HG03103 (cell line): ENCODE measurements at regions not wholly inside any gene's neighbourhood (a gene's known extent, or its start where the extent isn't known, plus 50 kb on each side); places are given as distances from the start of the nearest gene placed in this dataset.

ENCODE experiments used
- ATAC-seq: cut with Tn5 transposase; IDR thresholded peaks from one replicate; pipeline ENCODE4 v1.9.1; 2021; ENCODE audit warnings: low read depth; ENCODE audit not compliant: unreplicated experiment

GRCh38 chr20:24079661-24080412 lies 91.3 kb upstream of the GGTLC1 start:
- ATAC-seq, result no peak

GRCh38 chr20:24077145-24077544 lies 88.6 kb upstream of the GGTLC1 start:
- no peak for ATAC-seq

GRCh38 chr20:24070679-24071078 lies 82.1 kb upstream of the GGTLC1 start:
- ATAC-seq, result no peak

GRCh38 chr20:24066076-24066700 lies 77.6 kb upstream of the GGTLC1 start:
- ATAC-seq, result no peak

GRCh38 chr20:24064915-24065314 lies 76.3 kb upstream of the GGTLC1 start:
- no peak for ATAC-seq

GRCh38 chr20:24064092-24064491 lies 75.5 kb upstream of the GGTLC1 start:
- ATAC-seq, result no peak

GRCh38 chr20:24063100-24063499 lies 74.5 kb upstream of the GGTLC1 start:
- ATAC-seq, result no peak

- ATAC-seq, result no peak
Observed at GRCh38 chr20:24060851-24061590, 72.4 kb upstream of the GGTLC1 start.

GRCh38 chr20:24059174-24059573 lies 70.6 kb upstream of the GGTLC1 start:
- ATAC-seq, result no peak

- no peak for ATAC-seq
Observed at GRCh38 chr20:24056491-24056890, 67.9 kb upstream of the GGTLC1 start.

GRCh38 chr20:24052599-24053275 lies 64.2 kb upstream of the GGTLC1 start:
- no peak for ATAC-seq

- no peak for ATAC-seq
Observed at GRCh38 chr20:24051160-24051559, 62.6 kb upstream of the GGTLC1 start.

- no peak for ATAC-seq
Observed at GRCh38 chr20:24050119-24050518, 61.5 kb upstream of the GGTLC1 start.

- ATAC-seq, result no peak
Observed at GRCh38 chr20:24049081-24049480, 60.5 kb upstream of the GGTLC1 start.

GRCh38 chr20:24048024-24048611 lies 59.5 kb upstream of the GGTLC1 start:
- no peak for ATAC-seq

- ATAC-seq, result no peak
Observed at GRCh38 chr20:24046888-24047287, 58.3 kb upstream of the GGTLC1 start.

- no peak for ATAC-seq
Observed at GRCh38 chr20:24045621-24046318, 57.2 kb upstream of the GGTLC1 start.

- ATAC-seq, result no peak
Observed at GRCh38 chr20:24043294-24043693, 54.7 kb upstream of the GGTLC1 start.

GRCh38 chr20:24042646-24043045 lies 54.1 kb upstream of the GGTLC1 start:
- no peak for ATAC-seq

- ATAC-seq, result no peak
Observed at GRCh38 chr20:24040896-24041459, 52.4 kb upstream of the GGTLC1 start.
